ENCODE measurements at regions not wholly inside any gene's neighbourhood (a gene's known extent, or its start where the extent isn't known, plus 50 kb on each side); places are given as distances from the start of the nearest gene placed in this dataset.

DNA sequence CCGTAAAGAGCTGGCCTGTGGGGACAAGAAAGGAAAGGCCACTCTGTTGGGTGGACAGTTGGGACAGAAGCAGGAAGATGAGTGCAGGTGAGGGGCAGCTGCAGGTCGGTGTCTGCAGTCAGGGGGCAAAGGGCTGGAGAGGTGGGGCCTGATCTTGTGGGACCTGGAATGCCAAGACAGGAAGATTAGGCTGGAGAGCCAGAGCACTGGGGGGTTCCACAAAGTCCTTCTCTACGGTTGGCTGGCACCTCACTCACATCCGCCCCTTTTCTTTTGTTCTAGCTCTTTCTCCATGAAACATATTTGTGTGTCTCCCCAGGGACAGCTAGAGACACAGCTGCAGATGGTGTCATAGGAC lies 404.1 kb downstream of the PTPRU start:
- H3K4me1 Mint-ChIP-seq (ENCODE audit: low read depth), result peaks cover 9% of the 10 kb centered on the region
- TF ChIP-seq, protein P1, sequence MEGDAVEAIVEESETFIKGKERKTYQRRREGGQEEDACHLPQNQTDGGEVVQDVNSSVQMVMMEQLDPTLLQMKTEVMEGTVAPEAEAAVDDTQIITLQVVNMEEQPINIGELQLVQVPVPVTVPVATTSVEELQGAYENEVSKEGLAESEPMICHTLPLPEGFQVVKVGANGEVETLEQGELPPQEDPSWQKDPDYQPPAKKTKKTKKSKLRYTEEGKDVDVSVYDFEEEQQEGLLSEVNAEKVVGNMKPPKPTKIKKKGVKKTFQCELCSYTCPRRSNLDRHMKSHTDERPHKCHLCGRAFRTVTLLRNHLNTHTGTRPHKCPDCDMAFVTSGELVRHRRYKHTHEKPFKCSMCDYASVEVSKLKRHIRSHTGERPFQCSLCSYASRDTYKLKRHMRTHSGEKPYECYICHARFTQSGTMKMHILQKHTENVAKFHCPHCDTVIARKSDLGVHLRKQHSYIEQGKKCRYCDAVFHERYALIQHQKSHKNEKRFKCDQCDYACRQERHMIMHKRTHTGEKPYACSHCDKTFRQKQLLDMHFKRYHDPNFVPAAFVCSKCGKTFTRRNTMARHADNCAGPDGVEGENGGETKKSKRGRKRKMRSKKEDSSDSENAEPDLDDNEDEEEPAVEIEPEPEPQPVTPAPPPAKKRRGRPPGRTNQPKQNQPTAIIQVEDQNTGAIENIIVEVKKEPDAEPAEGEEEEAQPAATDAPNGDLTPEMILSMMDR (IDR thresholded peaks at IDR 0.05; ENCODE audit: unreplicated experiment), result no peak
- no peaks in the 10 kb centered on the region for H3K36me3 Mint-ChIP-seq (ENCODE audit: insufficient read depth)
- H3K9me3 Mint-ChIP-seq (ENCODE audit: low read depth), result no peaks in the 10 kb centered on the region
- H3K4me3 Mint-ChIP-seq (ENCODE audit: low read depth), result no peak overlapping the region
- H3K27ac Mint-ChIP-seq, result no peak overlapping the region
- peaks cover 7% of the 10 kb centered on the region for H3K27me3 Mint-ChIP-seq
- peak; percentile 1 for DNase-seq (ENCODE audit: low spot score, unreplicated experiment)

GRCh38 chr1:29639741-29640427 lies 403.6 kb downstream of the PTPRU start:
- Mint-ChIP-seq H3K4me1 (ENCODE audit: low read depth) (peaks cover 6% of the 10 kb centered on the region), H3K27me3 (peaks cover 8% of the 10 kb centered on the region), H3K4me3 (ENCODE audit: low read depth) (no peak overlapping the region), H3K27ac (no peak overlapping the region), H3K9me3 (ENCODE audit: low read depth) (no peaks in the 10 kb centered on the region), H3K36me3 (ENCODE audit: insufficient read depth) (no peaks in the 10 kb centered on the region)
- TF ChIP-seq, protein P1 (IDR thresholded peaks at IDR 0.05; ENCODE audit: unreplicated experiment), result no peak
- peak; percentile 7 for DNase-seq (ENCODE audit: low spot score, unreplicated experiment)

DNA sequence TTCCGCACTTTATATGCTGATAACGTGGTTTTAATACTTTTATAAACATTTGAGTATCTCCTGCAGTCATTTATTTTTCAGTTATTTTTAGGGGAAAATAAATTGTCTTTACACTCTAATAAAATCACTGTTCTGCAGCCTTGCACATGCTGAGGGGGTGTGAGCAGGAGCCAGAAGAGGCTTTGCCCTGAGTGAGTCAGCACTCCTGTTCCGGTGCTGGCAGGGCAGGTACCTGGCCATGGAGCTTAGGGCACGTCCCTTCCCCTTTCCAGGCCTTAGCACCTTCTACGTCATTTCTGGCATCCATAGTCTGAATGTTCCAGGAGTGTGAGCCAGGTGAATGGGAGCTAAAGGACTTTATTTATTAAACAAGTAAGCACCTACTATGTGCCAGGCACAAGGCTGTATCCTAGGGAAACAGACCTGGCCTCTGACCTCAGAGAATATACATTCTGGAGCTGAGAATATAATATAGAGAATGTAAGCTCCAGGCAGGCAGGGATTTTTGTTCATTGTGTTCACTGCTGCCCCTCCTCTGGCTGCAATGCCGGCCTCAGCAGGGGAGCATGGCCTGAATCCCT lies 402.9 kb downstream of the PTPRU start:
- no peak overlapping the region for H3K27ac Mint-ChIP-seq
- no peak overlapping the region for H3K4me3 Mint-ChIP-seq (ENCODE audit: low read depth)
- TF ChIP-seq, protein P1 (IDR thresholded peaks at IDR 0.05; ENCODE audit: unreplicated experiment), result no peak
- no peaks in the 10 kb centered on the region for H3K36me3 Mint-ChIP-seq (ENCODE audit: insufficient read depth)
- no peaks in the 10 kb centered on the region for H3K9me3 Mint-ChIP-seq (ENCODE audit: low read depth)
- H3K27me3 Mint-ChIP-seq, result peaks cover 8% of the 10 kb centered on the region
- H3K4me1 Mint-ChIP-seq (ENCODE audit: low read depth), result peaks cover 6% of the 10 kb centered on the region
- no peak for DNase-seq (ENCODE audit: low spot score, unreplicated experiment)

- no peaks in the 10 kb centered on the region for H3K9me3 Mint-ChIP-seq (ENCODE audit: low read depth)
- DNase-seq (ENCODE audit: low spot score, unreplicated experiment), result peak; percentile 3
- no peaks in the 10 kb centered on the region for H3K36me3 Mint-ChIP-seq (ENCODE audit: insufficient read depth)
- TF ChIP-seq, protein P1 (IDR thresholded peaks at IDR 0.05; ENCODE audit: unreplicated experiment), result no peak
- H3K4me3 Mint-ChIP-seq (ENCODE audit: low read depth), result no peak overlapping the region
- H3K27ac Mint-ChIP-seq, result no peak overlapping the region
- peaks cover 11% of the 10 kb centered on the region for H3K27me3 Mint-ChIP-seq
- H3K4me1 Mint-ChIP-seq (ENCODE audit: low read depth), result peaks cover 6% of the 10 kb centered on the region
Measured at GRCh38 chr1:29638281-29638680, 402.0 kb downstream of the PTPRU start.

DNA sequence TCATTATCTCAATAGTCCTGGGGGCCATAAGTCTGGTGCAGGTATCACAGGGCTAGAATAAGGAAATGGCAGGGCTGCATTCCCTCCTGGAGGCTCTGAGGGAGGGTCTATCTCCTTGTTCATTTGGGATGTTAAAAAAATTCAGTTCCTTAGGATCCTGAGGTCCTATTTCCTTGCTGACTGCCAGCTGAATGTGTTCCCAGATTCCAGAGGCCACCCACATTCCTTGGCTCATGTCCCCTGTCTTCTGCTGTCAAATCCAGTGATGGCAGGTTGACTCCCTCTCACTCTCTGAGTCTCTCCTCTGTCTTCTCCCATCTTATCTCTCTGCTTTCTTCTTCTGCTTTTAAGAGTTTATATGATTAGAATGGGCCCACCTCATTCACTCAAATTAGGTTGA lies 400.6 kb downstream of the PTPRU start:
- Mint-ChIP-seq H3K4me3 (ENCODE audit: low read depth) (no peak overlapping the region), H3K27ac (no peak overlapping the region), H3K4me1 (ENCODE audit: low read depth) (peaks cover 6% of the 10 kb centered on the region), H3K36me3 (ENCODE audit: insufficient read depth) (no peaks in the 10 kb centered on the region), H3K27me3 (peaks cover 14% of the 10 kb centered on the region), H3K9me3 (ENCODE audit: low read depth) (no peaks in the 10 kb centered on the region)
- TF ChIP-seq, protein P1 (IDR thresholded peaks at IDR 0.05; ENCODE audit: unreplicated experiment), result no peak
- peak; percentile 3 for DNase-seq (ENCODE audit: low spot score, unreplicated experiment)

Data from progenitor cell of endocrine pancreas (in vitro differentiated cells).